DMS 273 (cell line): ENCODE measurements at regions not wholly inside any gene's neighbourhood (a gene's known extent, or its start where the extent isn't known, plus 50 kb on each side); places are given as distances from the start of the nearest gene placed in this dataset.
"Not testable (repeated sequence)": the region's sequence is repeated elsewhere in the genome, so short reads cannot be mapped to it uniquely, and the experiment has no call there.

Experiments
- DNase-seq: peaks from one replicate; lab custom pipeline; 2025; ENCODE audit not compliant: unreplicated experiment; lab: John Stamatoyannopoulos, UW

GRCh38 chr7:115227473-115228235 lies 305.8 kb downstream of the MDFIC start:
- DNase-seq: no peak

GRCh38 chr7:115226410-115226809 lies 304.5 kb downstream of the MDFIC start:
- no peak for DNase-seq

- DNase-seq: no peak
Measured at GRCh38 chr7:115224922-115225321, 303.0 kb downstream of the MDFIC start.

- DNase-seq: no peak
Measured at GRCh38 chr7:115223959-115224358, 302.1 kb downstream of the MDFIC start.

GRCh38 chr7:115221456-115221855 lies 299.6 kb downstream of the MDFIC start:
- no peak for DNase-seq

GRCh38 chr7:115218076-115218475 lies 296.2 kb downstream of the MDFIC start:
- DNase-seq: no peak

- DNase-seq: peak; percentile 11
Measured at GRCh38 chr7:115217373-115217772, 295.5 kb downstream of the MDFIC start.

GRCh38 chr7:115216652-115217051 lies 294.8 kb downstream of the MDFIC start:
- no peak for DNase-seq

- DNase-seq: no peak
Measured at GRCh38 chr7:115211171-115211570, 289.3 kb downstream of the MDFIC start.

- no peak for DNase-seq
Measured at GRCh38 chr7:115210552-115210951, 288.7 kb downstream of the MDFIC start.

- no peak for DNase-seq
Measured at GRCh38 chr7:115208710-115209560, 287.0 kb downstream of the MDFIC start.

- DNase-seq: not testable (repeated sequence)
Measured at GRCh38 chr7:115206374-115206773, 284.5 kb downstream of the MDFIC start.

- DNase-seq: no peak
Measured at GRCh38 chr7:115198143-115198542, 276.2 kb downstream of the MDFIC start.

GRCh38 chr7:115195208-115195607 lies 273.3 kb downstream of the MDFIC start:
- DNase-seq: no peak

- no peak for DNase-seq
Measured at GRCh38 chr7:115191526-115191925, 269.6 kb downstream of the MDFIC start.

GRCh38 chr7:115183431-115184057 lies 261.6 kb downstream of the MDFIC start:
- no peak for DNase-seq

GRCh38 chr7:115178835-115179234 lies 256.9 kb downstream of the MDFIC start:
- DNase-seq: no peak

- DNase-seq: no peak
Measured at GRCh38 chr7:115177823-115178222, 255.9 kb downstream of the MDFIC start.

- no peak for DNase-seq
Measured at GRCh38 chr7:115177103-115177502, 255.2 kb downstream of the MDFIC start.

- DNase-seq: not testable (repeated sequence)
Measured at GRCh38 chr7:115172397-115172796, 250.5 kb downstream of the MDFIC start.

- DNase-seq: no peak
Measured at GRCh38 chr7:115153769-115154477, 232.0 kb downstream of the MDFIC start.
